Erythroblast (primary cell): ENCODE measurements at regions not wholly inside any gene's neighbourhood (a gene's known extent, or its start where the extent isn't known, plus 50 kb on each side); places are given as distances from the start of the nearest gene placed in this dataset.

Experiments
- GATA1 ChIP-seq: IDR thresholded peaks from 2 replicates; pipeline ENCODE4 v1.6.1; 2011; ENCODE audit warnings: low read depth, mild to moderate bottlenecking, control low read depth, low read length, moderate library complexity
- POLR2A ChIP-seq: IDR thresholded peaks from 2 replicates; pipeline ENCODE4 v1.6.1; 2011; ENCODE audit warnings: mild to moderate bottlenecking, low read length

DNA sequence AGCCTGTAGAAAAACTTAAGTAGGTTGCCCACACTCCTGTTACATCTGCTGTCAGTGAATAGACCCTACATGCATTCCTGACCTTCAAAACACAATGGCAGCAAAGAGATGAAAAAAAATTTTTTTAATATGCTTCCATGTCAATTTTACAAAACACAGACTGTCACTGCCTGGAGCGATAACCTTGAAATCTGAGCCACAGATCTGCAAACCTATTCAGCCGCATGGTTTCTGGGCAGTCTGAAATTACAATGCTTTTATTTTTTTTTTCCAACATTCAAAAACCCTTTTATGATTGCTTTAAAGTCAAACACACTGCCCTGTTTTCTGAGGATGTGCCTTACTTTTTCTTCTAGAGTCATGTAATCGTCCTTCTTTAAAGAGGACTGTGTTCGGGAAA is 264.9 kb upstream of the PUDP start:
- TF ChIP-seq POLR2A (no peak), GATA1 (no peak)
